Smooth muscle cell (in vitro differentiated cells): ENCODE measurements at regions not wholly inside any gene's neighbourhood (a gene's known extent, or its start where the extent isn't known, plus 50 kb on each side); places are given as distances from the start of the nearest gene placed in this dataset.

Experiments used
- DNase-seq: peaks from one replicate; lab custom pipeline; 2025; ENCODE audit not compliant: unreplicated experiment; lab: John Stamatoyannopoulos, UW
- H2AFZ ChIP-seq: fragments of 200-600 bp; sonication (generic); 2 replicates; pipeline ENCODE4 v1.6.0; 2016; ENCODE audit warnings: antibody characterized with exemption, low read depth, mild to moderate bottlenecking
- H3F3A ChIP-seq: fragments of 200-600 bp; sonication (generic); 2 replicates; pipeline ENCODE4 v1.6.0; 2017; ENCODE audit warnings: antibody characterized with exemption, low read depth
- H3K27ac ChIP-seq: fragments of 200-600 bp; sonication (generic); 2 replicates; pipeline ENCODE4 v1.5.1; 2016; ENCODE audit warnings: low read depth, mild to moderate bottlenecking
- H3K27me3 ChIP-seq: fragments of 200-600 bp; sonication (generic); 2 replicates; pipeline ENCODE4 v1.6.1; 2016; ENCODE audit warnings: low read depth, mild to moderate bottlenecking
- H3K36me3 ChIP-seq: fragments of 200-600 bp; sonication (generic); 2 replicates; pipeline ENCODE4 v1.5.1; 2016; ENCODE audit warnings: low read depth
- H3K4me1 ChIP-seq: fragments of 200-600 bp; sonication (generic); 2 replicates; pipeline ENCODE4 v1.5.1; 2016; ENCODE audit warnings: low read depth
- H3K4me2 ChIP-seq: fragments of 200-600 bp; sonication (generic); 2 replicates; pipeline ENCODE4 v1.6.0; 2016; ENCODE audit warnings: mild to moderate bottlenecking
- H3K4me3 ChIP-seq: fragments of 200-600 bp; sonication (generic); 2 replicates; pipeline ENCODE4 v1.5.1; 2016; ENCODE audit warnings: mild to moderate bottlenecking
- H3K79me2 ChIP-seq: fragments of 200-600 bp; sonication (generic); 2 replicates; pipeline ENCODE4 v1.6.0; 2016; ENCODE audit warnings: low read depth, mild to moderate bottlenecking
- H3K9ac ChIP-seq: fragments of 200-600 bp; sonication (generic); 2 replicates; pipeline ENCODE4 v1.6.0; 2016; ENCODE audit warnings: low read depth
- H3K9me3 ChIP-seq: fragments of 200-600 bp; sonication (generic); replicated peaks from 2 replicates; pipeline ENCODE4 v1.5.1; 2016; ENCODE audit warnings: low read depth
- H4K20me1 ChIP-seq: fragments of 200-600 bp; sonication (generic); 2 replicates; pipeline ENCODE4 v1.6.0; 2016; ENCODE audit warnings: low read depth
- CTCF ChIP-seq: fragments of 200-600 bp; sonication (generic); IDR thresholded peaks from 2 replicates; pipeline ENCODE4 v1.5.1; 2017; ENCODE audit warnings: borderline replicate concordance, mild to moderate bottlenecking, antibody characterized with exemption; ENCODE audit not compliant: insufficient read depth, poor library complexity, severe bottlenecking
- WGBS: methylation state at CpG from one replicate; pipeline ENCODE4 v1.1.7; 2016; ENCODE audit warnings: low lambda C conversion rate; 5-methylcytosine and 5-hydroxymethylcytosine counted together

- no peaks in the 10 kb centered on the region for H3F3A ChIP-seq
- peaks cover 14% of the 10 kb centered on the region for H3K27me3 ChIP-seq
- no peaks in the 10 kb centered on the region for H3K9me3 ChIP-seq
- no peak overlapping the region for H3K4me2 ChIP-seq
- H4K20me1 ChIP-seq = no peaks in the 10 kb centered on the region
- no peaks in the 10 kb centered on the region for H3K36me3 ChIP-seq
- H3K9ac ChIP-seq = no peak overlapping the region
- 78% methylated on average over 2 of the region's 2 CpGs for WGBS
- H2AFZ ChIP-seq = no peak overlapping the region
- no peak for DNase-seq
- no peak overlapping the region for H3K4me3 ChIP-seq
- H3K4me1 ChIP-seq = no peaks in the 10 kb centered on the region
- no peak for TF ChIP-seq CTCF
- no peak overlapping the region for H3K27ac ChIP-seq
- H3K79me2 ChIP-seq = no peaks in the 10 kb centered on the region
These were observed 640.7 kb upstream of the MKI67 start for GRCh38 chr10:128766915-128767314.

- Histone ChIP-seq H3K9me3 (no peaks in the 10 kb centered on the region), H3K27me3 (no peaks in the 10 kb centered on the region), H4K20me1 (no peaks in the 10 kb centered on the region), H3K36me3 (no peaks in the 10 kb centered on the region), H3K4me1 (no peaks in the 10 kb centered on the region), H3K79me2 (no peaks in the 10 kb centered on the region), H3F3A (no peaks in the 10 kb centered on the region), H3K4me2 (no peak overlapping the region), H3K4me3 (no peak overlapping the region), H2AFZ (no peak overlapping the region), H3K9ac (no peak overlapping the region), H3K27ac (no peak overlapping the region)
- 96% methylated on average over 1 of the region's 1 CpG for WGBS
- DNase-seq = no peak
- no peak for TF ChIP-seq CTCF
These were observed 648.8 kb upstream of the MKI67 start for GRCh38 chr10:128774979-128775378.

- Histone ChIP-seq H3K36me3 (no peaks in the 10 kb centered on the region), H3K27me3 (no peaks in the 10 kb centered on the region), H2AFZ (no peak overlapping the region), H3K9me3 (no peaks in the 10 kb centered on the region), H3K79me2 (no peaks in the 10 kb centered on the region), H3K4me2 (no peak overlapping the region), H3F3A (no peaks in the 10 kb centered on the region), H3K4me1 (no peaks in the 10 kb centered on the region), H4K20me1 (no peaks in the 10 kb centered on the region), H3K27ac (no peak overlapping the region), H3K4me3 (no peak overlapping the region), H3K9ac (no peak overlapping the region)
- DNase-seq = no peak
- no peak for TF ChIP-seq CTCF
- 91% methylated on average over 10 of the region's 10 CpGs for WGBS
These were observed 649.5 kb upstream of the MKI67 start for GRCh38 chr10:128775743-128776142.

- Histone ChIP-seq H3K79me2 (no peaks in the 10 kb centered on the region), H3K9me3 (no peaks in the 10 kb centered on the region), H3K4me2 (no peak overlapping the region), H3K36me3 (no peaks in the 10 kb centered on the region), H3K27ac (no peak overlapping the region), H3F3A (no peaks in the 10 kb centered on the region), H3K4me3 (no peak overlapping the region), H2AFZ (no peak overlapping the region), H4K20me1 (no peaks in the 10 kb centered on the region), H3K9ac (no peak overlapping the region), H3K4me1 (no peaks in the 10 kb centered on the region), H3K27me3 (no peaks in the 10 kb centered on the region)
- 78% methylated on average over 9 of the region's 9 CpGs for WGBS
- no peak for TF ChIP-seq CTCF
- no peak for DNase-seq
These were observed 650.5 kb upstream of the MKI67 start for GRCh38 chr10:128776673-128777252.
